Fibroblast of skin of right biceps (primary cell): ENCODE measurements at regions not wholly inside any gene's neighbourhood (a gene's known extent, or its start where the extent isn't known, plus 50 kb on each side); places are given as distances from the start of the nearest gene placed in this dataset.

Experiments used
- DNase-seq: peaks from one replicate; pipeline ENCODE4 v3.0.0-alpha.2; 2013

DNA sequence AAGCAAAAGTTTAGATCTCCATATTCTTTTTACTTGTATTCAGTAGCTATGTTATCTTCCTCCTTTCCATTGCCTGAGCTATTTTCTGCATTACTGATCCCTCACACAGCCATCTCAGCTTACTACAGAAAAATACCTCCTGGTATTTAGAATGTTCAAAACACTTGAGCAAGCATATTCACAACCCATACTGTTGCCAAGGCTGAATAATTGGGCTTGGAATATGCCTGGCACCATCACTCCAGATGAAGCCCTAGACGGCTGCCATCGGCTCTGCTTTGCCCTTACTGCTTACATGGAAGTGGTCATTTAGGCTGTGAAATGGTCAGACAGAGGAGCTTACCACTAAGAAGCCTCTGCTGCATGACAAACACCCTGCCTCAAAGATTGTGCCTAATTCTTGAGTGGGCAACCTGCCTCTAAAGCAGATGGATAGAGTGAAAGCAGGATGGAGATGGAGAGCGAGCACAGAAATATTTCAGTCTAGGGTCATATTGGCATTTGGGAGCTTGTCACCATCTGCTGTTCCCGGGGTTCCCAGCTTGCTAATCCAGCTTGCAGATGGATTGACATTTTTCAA is 92.5 kb upstream of the TAS2R1 start:
- no peak for DNase-seq

DNA sequence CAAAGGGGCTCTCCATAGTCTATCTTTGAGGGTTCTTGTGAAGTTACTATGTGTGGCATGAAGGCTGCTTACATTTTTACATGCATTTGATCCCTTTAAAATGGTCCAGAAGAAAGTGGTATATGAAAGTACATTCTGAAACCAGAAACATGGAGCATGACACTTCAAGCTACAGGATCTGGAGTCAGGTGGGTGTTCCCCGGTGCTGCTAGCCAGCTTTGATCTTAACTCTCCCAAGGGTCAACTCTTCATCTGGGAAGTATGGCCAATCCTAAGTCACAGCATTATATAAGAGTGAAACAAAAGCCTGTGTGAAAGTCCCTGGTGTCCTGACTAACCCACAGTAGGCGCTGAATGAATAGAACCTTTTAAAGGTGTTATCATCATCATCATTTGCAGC is 91.0 kb upstream of the TAS2R1 start:
- DNase-seq, result no peak

DNA sequence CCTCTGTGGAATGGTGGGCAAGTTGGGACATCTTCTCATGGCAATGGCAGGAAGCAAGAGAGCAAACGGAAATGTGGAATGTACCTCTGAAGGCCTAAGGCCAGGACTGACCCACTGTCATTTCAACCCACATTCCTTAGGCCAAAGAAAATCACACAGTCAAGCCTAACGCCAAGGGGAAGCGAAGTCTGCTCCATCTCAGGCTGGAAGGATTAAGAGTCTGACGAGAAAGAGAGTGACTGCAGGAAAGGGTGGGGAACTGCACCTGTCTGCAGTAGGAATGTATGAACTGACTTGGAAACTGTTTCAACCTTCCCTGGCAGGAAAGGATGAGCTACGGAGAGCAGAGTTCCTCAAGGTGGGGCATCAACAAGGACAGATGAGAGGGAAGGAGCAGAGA is 90.2 kb upstream of the TAS2R1 start:
- no peak for DNase-seq

- peak; percentile 89 for DNase-seq
Measured at GRCh38 chr5:9716838-9717281, 86.7 kb upstream of the TAS2R1 start.

DNA sequence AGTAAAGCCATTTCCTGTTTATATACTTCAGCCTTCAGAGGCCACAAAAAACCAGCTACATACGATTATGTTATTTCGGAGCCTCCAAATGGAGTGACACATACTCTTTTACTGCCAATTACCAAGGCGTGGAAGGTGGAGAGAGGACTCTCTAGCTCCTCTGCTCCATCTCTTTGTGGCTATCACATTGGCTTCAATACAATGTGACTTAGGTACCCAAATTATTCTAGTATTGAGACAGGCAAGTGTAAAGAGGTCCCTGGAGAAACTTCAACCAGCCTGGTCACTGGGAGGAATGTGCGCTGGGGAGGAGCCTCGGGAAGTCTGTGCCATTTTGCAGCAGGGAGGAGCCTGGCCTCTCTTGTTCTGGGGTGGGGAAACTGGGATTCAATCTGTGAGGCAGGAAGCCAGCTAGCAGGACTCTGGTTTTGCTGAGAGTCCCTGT is 85.8 kb upstream of the TAS2R1 start:
- peak; percentile 71 for DNase-seq

- DNase-seq, result no peak
Measured at GRCh38 chr5:9713959-9714586, 83.9 kb upstream of the TAS2R1 start.

GRCh38 chr5:9713356-9713755 is 83.2 kb upstream of the TAS2R1 start:
- DNase-seq, result peak; percentile 28

DNA sequence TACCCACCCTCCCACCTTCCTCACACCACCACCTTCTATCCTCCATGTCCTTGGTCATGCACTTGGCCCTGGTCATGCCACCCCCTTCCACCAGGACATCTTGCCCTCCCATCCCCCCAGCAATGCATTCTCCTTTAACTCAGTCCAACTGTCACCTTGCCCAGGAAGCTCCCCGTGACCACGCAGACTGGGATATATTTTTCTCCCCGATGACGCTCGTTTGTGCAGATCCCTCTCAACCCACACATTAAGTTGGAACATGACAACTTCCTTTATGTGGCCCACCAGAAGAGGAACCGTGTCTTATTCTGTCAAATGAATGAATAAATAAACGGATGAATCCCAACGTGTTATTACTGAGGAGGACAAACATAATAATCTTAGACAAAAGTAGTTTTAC is 82.8 kb upstream of the TAS2R1 start:
- peak; percentile 52 for DNase-seq

GRCh38 chr5:9712506-9712905 is 82.4 kb upstream of the TAS2R1 start:
- DNase-seq, result peak; percentile 94

GRCh38 chr5:9710069-9710468 is 79.9 kb upstream of the TAS2R1 start:
- DNase-seq, result no peak

- DNase-seq, result no peak
Measured at GRCh38 chr5:9707732-9708462, 77.7 kb upstream of the TAS2R1 start.

GRCh38 chr5:9699681-9700080 is 69.5 kb upstream of the TAS2R1 start:
- DNase-seq, result peak; percentile 39

DNA sequence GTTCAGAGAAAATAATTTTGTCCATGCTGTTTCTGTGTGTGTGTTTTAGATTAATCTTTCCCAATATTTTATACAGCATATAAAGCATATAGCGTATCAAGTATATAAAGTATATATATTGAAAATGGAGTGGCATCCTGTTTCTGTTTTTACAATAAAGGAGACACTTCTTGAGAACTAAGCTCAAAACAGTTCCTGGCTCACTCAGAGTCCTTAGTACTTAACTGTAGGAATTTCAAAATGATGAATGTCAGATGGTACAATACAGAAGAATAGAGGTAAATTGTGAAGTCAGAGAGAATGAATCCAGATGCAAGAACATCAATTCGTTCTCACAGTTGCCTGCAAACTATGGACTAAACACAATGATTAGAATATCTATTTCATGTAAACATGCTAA is 68.7 kb upstream of the TAS2R1 start:
- no peak for DNase-seq

- DNase-seq, result peak; percentile 33
Measured at GRCh38 chr5:9698125-9698826, 68.1 kb upstream of the TAS2R1 start.

DNA sequence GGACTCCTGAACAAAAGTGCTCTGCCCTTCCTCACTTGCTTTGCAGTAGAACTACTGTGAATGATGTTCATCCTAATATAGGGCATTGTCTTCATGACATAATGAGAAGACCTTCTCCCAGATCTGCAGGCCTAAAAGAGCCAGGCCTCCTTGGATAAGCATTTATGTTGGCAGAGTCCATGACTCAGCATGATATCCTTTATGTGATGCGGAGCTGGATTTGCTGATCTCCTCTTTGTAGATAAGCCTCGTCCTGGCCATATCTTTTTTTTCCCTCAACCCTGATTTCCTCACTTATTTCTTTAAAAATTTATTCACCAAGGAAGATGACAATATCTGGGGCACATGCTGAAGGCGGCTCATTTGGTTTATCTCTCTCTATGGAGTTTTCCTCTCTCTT is 62.4 kb upstream of the TAS2R1 start:
- DNase-seq, result no peak

- DNase-seq, result no peak
Measured at GRCh38 chr5:9691261-9691660, 61.1 kb upstream of the TAS2R1 start.

- no peak for DNase-seq
Measured at GRCh38 chr5:9690751-9691150, 60.6 kb upstream of the TAS2R1 start.

GRCh38 chr5:9686216-9686615 is 56.1 kb upstream of the TAS2R1 start:
- peak; percentile 68 for DNase-seq

DNA sequence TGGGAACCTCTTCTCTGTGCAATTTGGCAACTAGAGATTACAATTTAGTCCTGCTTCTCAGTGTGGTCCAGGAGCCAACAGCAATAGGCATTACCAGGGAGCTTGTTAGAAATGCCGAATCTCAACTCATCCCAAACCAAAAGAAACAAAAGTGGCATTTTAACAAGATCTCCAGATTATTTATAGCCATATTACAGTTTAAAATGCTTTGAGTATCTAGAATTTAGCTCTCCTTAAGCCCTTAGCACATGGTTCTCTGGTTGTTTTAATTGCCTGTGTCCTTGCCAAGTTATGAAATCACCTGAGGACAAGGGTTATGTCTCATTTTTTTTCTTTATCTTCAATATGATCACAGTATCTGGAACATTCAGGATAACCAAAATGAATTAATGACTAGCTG is 51.6 kb upstream of the TAS2R1 start:
- DNase-seq, result no peak
